ENCODE measurements at regions not wholly inside any gene's neighbourhood (a gene's known extent, or its start where the extent isn't known, plus 50 kb on each side); places are given as distances from the start of the nearest gene placed in this dataset.

DNA sequence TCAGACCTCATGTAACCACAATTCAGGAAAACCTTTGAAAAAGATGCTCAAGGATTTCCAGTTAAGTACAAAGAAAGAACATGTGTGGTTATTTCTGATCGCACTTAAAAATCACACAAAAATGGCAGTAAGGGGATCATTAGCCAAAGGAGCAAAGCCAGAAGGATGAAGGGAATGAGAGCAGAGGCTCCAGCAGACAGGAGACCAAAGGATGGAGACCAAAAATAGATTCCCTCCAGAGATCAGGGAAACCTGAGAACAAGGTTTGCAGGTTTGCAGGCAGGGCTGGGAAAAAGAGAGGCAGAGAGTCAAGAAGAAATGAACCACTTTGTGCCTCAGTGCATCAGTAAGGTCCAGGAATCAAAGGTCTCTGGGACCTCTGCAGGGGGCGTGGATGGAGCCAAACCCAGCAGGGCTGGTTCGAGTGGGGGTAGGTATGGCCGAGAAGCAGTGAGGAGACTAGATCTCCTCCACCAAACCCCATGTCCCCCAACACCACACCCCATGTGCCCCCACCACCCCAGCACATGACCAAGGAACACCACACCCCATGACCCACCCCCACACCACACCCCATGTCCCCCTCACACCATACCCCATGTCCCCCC, 98.5 kb upstream of the GPC1 start:
- Histone ChIP-seq H3K27ac (no peak overlapping the region), H3K36me3 (no peaks in the 10 kb centered on the region), H3K4me1 (no peaks in the 10 kb centered on the region), H3K27me3 (no peaks in the 10 kb centered on the region), H3K4me3 (no peak overlapping the region), H3K9me3 (no peaks in the 10 kb centered on the region)
- no peak for DNase-seq
- in situ Hi-C loops (cut with MboI; ENCODE audit: low pct_ligation_motif_present in 1 of 4, low pct_unique_long_range_greater_than_20kb in 1 of 4, low sequenced_read_pairs in 3 of 4) = no loop called here
- intact Hi-C loops (cut with DNase I; ENCODE audit: low total_unique reads) = no loop called here
- TF ChIP-seq POLR2A (IDR thresholded peaks at IDR 0.05) = no peak
- TF ChIP-seq EP300 (IDR thresholded peaks at IDR 0.05; ENCODE audit: low read depth) = no peak
- TF ChIP-seq, protein P1, sequence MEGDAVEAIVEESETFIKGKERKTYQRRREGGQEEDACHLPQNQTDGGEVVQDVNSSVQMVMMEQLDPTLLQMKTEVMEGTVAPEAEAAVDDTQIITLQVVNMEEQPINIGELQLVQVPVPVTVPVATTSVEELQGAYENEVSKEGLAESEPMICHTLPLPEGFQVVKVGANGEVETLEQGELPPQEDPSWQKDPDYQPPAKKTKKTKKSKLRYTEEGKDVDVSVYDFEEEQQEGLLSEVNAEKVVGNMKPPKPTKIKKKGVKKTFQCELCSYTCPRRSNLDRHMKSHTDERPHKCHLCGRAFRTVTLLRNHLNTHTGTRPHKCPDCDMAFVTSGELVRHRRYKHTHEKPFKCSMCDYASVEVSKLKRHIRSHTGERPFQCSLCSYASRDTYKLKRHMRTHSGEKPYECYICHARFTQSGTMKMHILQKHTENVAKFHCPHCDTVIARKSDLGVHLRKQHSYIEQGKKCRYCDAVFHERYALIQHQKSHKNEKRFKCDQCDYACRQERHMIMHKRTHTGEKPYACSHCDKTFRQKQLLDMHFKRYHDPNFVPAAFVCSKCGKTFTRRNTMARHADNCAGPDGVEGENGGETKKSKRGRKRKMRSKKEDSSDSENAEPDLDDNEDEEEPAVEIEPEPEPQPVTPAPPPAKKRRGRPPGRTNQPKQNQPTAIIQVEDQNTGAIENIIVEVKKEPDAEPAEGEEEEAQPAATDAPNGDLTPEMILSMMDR (IDR thresholded peaks at IDR 0.05) = no peak
- no peak for TF ChIP-seq POLR2AphosphoS5 (IDR thresholded peaks at IDR 0.05)
- WGBS, 2 donors (ENCODE audit: low coverage in 1 of 2) = 84% methylated on average over 4 of the region's 4 CpGs; no CpG with 5 or more reads in 1 of the 2 donors

GRCh38 chr2:240338274-240338673, 97.2 kb upstream of the GPC1 start:
- Histone ChIP-seq H3K4me1 (no peaks in the 10 kb centered on the region), H3K36me3 (no peaks in the 10 kb centered on the region), H3K27ac (no peak overlapping the region), H3K27me3 (no peaks in the 10 kb centered on the region), H3K4me3 (no peak overlapping the region), H3K9me3 (no peaks in the 10 kb centered on the region)
- in situ Hi-C loops (cut with MboI; ENCODE audit: low pct_ligation_motif_present in 1 of 4, low pct_unique_long_range_greater_than_20kb in 1 of 4, low sequenced_read_pairs in 3 of 4) = no loop called here
- intact Hi-C loops (cut with DNase I; ENCODE audit: low total_unique reads) = no loop called here
- no peak for TF ChIP-seq POLR2A (IDR thresholded peaks at IDR 0.05)
- TF ChIP-seq, protein P1 (IDR thresholded peaks at IDR 0.05) = no peak
- TF ChIP-seq EP300 (IDR thresholded peaks at IDR 0.05; ENCODE audit: low read depth) = no peak
- 50 to 76% methylated on average over 1 to 2 of the region's 2 CpGs for WGBS, 2 donors (ENCODE audit: low coverage in 1 of 2)
- DNase-seq = no peak

DNA sequence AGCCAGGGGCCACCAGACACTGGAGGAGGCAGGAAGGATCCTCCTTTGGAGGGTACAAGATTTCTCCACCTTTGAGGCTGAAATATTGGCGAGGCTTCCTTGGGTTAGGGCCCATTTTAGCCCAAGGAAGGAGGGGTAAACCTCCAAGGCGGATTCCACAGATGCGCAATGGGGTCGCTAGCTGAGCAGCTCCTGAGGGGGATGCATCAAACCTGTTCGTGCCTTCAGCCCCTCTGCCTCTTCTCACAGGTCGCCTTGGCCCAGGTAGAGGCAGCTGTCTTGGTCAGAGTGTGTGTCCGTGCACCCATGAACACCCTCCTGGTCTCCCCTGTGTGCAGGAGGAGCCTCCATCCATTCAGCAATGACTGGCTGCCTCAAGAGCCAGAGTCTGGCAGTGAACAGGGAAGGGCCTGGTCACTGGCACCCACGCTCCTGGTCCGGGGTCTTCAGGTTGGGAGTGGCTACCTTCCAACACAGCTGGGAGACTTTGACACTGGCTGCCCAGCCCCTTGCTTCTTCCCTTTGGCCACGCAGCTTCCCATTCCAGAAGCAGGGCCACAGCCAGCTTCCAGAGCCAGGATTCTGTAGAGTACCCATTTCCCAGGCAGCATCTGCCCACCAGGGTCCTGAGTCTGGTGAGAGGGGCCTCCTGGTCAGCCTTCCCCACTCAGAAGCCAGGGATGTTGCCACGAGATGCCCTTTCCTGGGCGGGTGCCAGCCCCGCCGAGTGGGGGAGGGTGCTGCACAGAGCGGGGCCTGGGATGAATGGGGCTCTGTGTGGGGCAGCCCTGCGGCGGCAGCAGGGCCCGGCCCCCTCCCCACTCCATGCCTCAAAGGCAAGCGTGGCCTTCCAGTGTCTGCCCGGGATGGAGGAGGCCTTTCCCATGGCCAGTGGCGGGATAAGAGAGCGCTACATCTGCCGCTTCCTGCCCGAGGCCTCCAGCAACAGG, 95.8 kb upstream of the GPC1 start:
- WGBS, 2 donors (ENCODE audit: low coverage in 1 of 2) = 83% methylated on average over 19 of the region's 24 CpGs; no CpG with 5 or more reads in 1 of the 2 donors
- TF ChIP-seq POLR2AphosphoS5 (IDR thresholded peaks at IDR 0.05) (no peak), POLR2A (IDR thresholded peaks at IDR 0.05) (no peak), EP300 (IDR thresholded peaks at IDR 0.05; ENCODE audit: low read depth) (no peak)
- TF ChIP-seq, protein P1 (IDR thresholded peaks at IDR 0.05) = no peak
- Histone ChIP-seq H3K27me3 (no peaks in the 10 kb centered on the region), H3K4me3 (no peak overlapping the region), H3K4me1 (no peaks in the 10 kb centered on the region), H3K27ac (no peak overlapping the region), H3K36me3 (no peaks in the 10 kb centered on the region), H3K9me3 (no peaks in the 10 kb centered on the region)
- DNase-seq = no peak
- in situ Hi-C loops (cut with MboI; ENCODE audit: low pct_ligation_motif_present in 1 of 4, low pct_unique_long_range_greater_than_20kb in 1 of 4, low sequenced_read_pairs in 3 of 4) (no loop called here), intact Hi-C loops (cut with DNase I; ENCODE audit: low total_unique reads) (no loop called here)

DNA sequence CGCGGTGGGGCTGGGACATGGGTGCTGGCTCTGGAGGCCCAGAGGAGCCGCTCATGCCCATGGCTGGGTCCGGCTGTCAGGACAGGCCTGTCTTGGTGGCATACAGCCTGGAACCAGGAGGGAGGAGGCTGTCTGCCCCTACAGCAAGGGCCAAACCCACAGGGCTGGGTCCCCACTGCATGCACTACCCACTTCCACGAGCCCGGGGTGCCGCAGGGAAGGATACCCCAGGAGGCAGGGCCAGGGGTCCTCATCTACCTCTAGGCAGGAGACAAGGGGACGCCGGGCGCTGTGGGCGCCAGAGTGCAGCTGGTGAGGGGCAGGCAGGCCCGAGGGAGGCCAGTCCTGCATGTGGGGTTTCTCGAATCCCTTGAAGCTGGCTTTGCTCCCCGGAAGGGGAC, 95.1 kb upstream of the GPC1 start:
- in situ Hi-C loops (cut with MboI; ENCODE audit: low pct_ligation_motif_present in 1 of 4, low pct_unique_long_range_greater_than_20kb in 1 of 4, low sequenced_read_pairs in 3 of 4) = no loop called here
- intact Hi-C loops (cut with DNase I; ENCODE audit: low total_unique reads) = no loop called here
- no peak overlapping the region for H3K4me3 ChIP-seq
- no peak overlapping the region for H3K27ac ChIP-seq
- TF ChIP-seq POLR2A (IDR thresholded peaks at IDR 0.05) (no peak), EP300 (IDR thresholded peaks at IDR 0.05; ENCODE audit: low read depth) (no peak), POLR2AphosphoS5 (IDR thresholded peaks at IDR 0.05) (no peak)
- TF ChIP-seq, protein P1 (IDR thresholded peaks at IDR 0.05) = no peak
- no peaks in the 10 kb centered on the region for H3K27me3 ChIP-seq
- H3K4me1 ChIP-seq = no peaks in the 10 kb centered on the region
- no peaks in the 10 kb centered on the region for H3K36me3 ChIP-seq
- no peak for DNase-seq
- no peaks in the 10 kb centered on the region for H3K9me3 ChIP-seq
- WGBS, 2 donors (ENCODE audit: low coverage in 1 of 2) = 92% methylated on average over 12 of the region's 14 CpGs; no CpG with 5 or more reads in 1 of the 2 donors
